Right lobe of liver (tissue), 6 donors: ENCODE measurements at regions not wholly inside any gene's neighbourhood (a gene's known extent, or its start where the extent isn't known, plus 50 kb on each side); places are given as distances from the start of the nearest gene placed in this dataset.

Source experiments
- ATAC-seq, 4 donors: fragments of 200-7000 bp; cut with Tn5 transposase; one replicate each; pipeline ENCODE4 v1.9.1; 2020; ENCODE audit warnings: mild to moderate bottlenecking in 4 of 4, moderate library complexity in 4 of 4
- DNase-seq, 3 donors: peaks; one replicate each; pipeline ENCODE4 v3.0.0-alpha.2; 2020
- H3K27ac ChIP-seq, 3 donors: fragments of 200-600 bp; one replicate each; pipeline ENCODE4 v1.8.0; 2022
- H3K27me3 ChIP-seq, 2 donors: fragments of 200-600 bp; one replicate each; pipeline ENCODE4 v1.8.0; 2022
- H3K36me3 ChIP-seq, 4 donors: fragments of 200-600 bp; sonication (generic) in 1 of 4; one replicate each; pipeline versions ENCODE4 v1.5.1 to v1.8.0; 2017 to 2022; ENCODE audit warnings: control low read depth in 1 of 4
- H3K4me1 ChIP-seq, 4 donors: fragments of 200-600 bp; sonication (generic) in 1 of 4; one replicate each; pipeline versions ENCODE4 v1.5.1 to v1.8.0; 2017 to 2022; ENCODE audit warnings: control low read depth in 1 of 4
- H3K4me3 ChIP-seq, 3 donors: fragments of 200-600 bp; one replicate each; pipeline ENCODE4 v1.8.0; 2022
- H3K9me3 ChIP-seq, 4 donors: fragments of 200-600 bp; sonication (generic) in 1 of 4; one replicate each; pipeline versions ENCODE4 v1.5.1 to v1.8.0; 2017 to 2022; ENCODE audit warnings: control low read depth in 1 of 4
- CTCF ChIP-seq, 4 donors: fragments of 200-600 bp in 3 of 4; fragments of 450-650 bp in 1 of 4; IDR thresholded peaks; one replicate each; pipeline versions ENCODE4 v1.5.1 to v1.8.0; 2016 to 2022; ENCODE audit warnings: antibody characterized with exemption in 4 of 4, mild to moderate bottlenecking in 2 of 4
- POLR2A ChIP-seq: fragments of 450-650 bp; IDR thresholded peaks from one replicate; pipeline ENCODE4 v1.6.1; 2017; ENCODE audit warnings: antibody characterized with exemption, mild to moderate bottlenecking
- WGBS: methylation state at CpG from one replicate; pipeline ENCODE4 v1.1.6; 2018; ENCODE audit warnings: low coverage, low lambda C conversion rate; ENCODE audit not compliant: insufficient coverage; ENCODE audit errors: missing lambda C conversion rate; 5-methylcytosine and 5-hydroxymethylcytosine counted together
- intact Hi-C, 2 donors: fragments of 100-400 bp; cut with DNase I; formaldehyde crosslinking; loops; one replicate each; pipeline versions ENCODE4 v1.11.2 to v1.14.1; 2022
- donor health status: DM: no; HTN: yes; CAD: no.
- donor health status: DM: no; HTN: no; CAD: no.
- donor health status: DM: no; HTN: no; CAD: no.
- donor health status: DM: no; HTN: yes; CAD: no.
- donor health status: DM: no; HTN: yes; CAD: no.

GRCh38 chr5:73363911-73364730 lies 84.5 kb downstream of the FOXD1 start:
- no peaks in the 10 kb centered on the region for H3K4me1 ChIP-seq
- WGBS, result 35% methylated on average over 4 of the region's 4 CpGs
- H3K27me3 ChIP-seq, result no peaks in the 10 kb centered on the region
- H3K27ac ChIP-seq, result no peak overlapping the region
- ATAC-seq (no peak), DNase-seq (no peak)
- H3K4me3 ChIP-seq, result no peak overlapping the region
- intact Hi-C loops, result no loop called here
- no peaks in the 10 kb centered on the region for H3K36me3 ChIP-seq
- no peaks in the 10 kb centered on the region for H3K9me3 ChIP-seq
- no peak for TF ChIP-seq POLR2A
- no peak for TF ChIP-seq CTCF (IDR thresholded peaks at IDR 0.05)

DNA sequence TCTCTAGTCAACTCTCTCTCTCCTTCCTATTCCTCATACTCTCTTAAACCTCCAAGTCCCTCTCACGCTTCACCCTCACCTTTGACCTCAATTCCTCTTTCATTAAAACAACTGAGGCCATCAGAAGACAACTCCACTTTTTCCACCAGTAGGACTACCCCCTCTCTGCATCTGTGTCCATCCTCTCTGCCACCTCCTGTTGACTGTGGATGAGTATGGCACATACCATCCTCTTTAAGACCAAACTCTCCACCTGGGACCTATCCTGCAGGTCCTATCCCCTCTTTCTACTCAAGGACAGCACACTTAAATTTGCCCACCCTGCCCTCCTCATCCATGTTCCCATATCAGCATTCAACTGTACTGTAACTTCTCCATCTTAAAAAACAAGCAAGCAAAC lies 89.2 kb downstream of the FOXD1 start:
- H3K4me1 ChIP-seq, result no peaks in the 10 kb centered on the region
- intact Hi-C loops, result no loop called here
- TF ChIP-seq POLR2A (no peak), CTCF (IDR thresholded peaks at IDR 0.05) (no peak)
- no peak overlapping the region for H3K27ac ChIP-seq
- no peak for ATAC-seq
- WGBS, result 86% methylated on average over 1 of the region's 1 CpG
- H3K9me3 ChIP-seq, result no peaks in the 10 kb centered on the region
- no peaks in the 10 kb centered on the region for H3K36me3 ChIP-seq
- DNase-seq, result no peak
- H3K27me3 ChIP-seq, result no peaks in the 10 kb centered on the region
- no peak overlapping the region for H3K4me3 ChIP-seq

DNA sequence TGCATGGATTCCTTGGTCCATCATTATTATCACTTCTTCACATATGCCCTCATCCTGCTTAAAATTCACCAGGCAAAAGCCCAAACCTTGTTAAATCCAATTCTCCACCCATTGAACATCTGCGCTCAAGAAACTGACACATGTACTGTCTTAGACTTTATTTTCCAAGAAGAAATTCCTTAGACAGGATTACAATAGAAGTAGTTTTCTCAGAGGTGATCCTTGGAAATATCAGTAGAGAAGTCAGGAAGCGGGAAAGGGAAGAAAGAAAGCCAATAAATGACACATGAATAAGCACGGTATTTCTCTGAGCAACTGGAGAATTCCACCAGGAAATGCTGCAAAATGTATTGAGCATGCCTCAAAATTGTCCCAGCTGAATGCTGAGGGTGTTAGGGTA lies 90.2 kb downstream of the FOXD1 start:
- Histone ChIP-seq H3K9me3 (no peaks in the 10 kb centered on the region), H3K36me3 (no peaks in the 10 kb centered on the region), H3K4me3 (no peak overlapping the region), H3K27ac (no peak overlapping the region), H3K27me3 (no peaks in the 10 kb centered on the region), H3K4me1 (no peaks in the 10 kb centered on the region)
- 58% methylated on average over 3 of the region's 3 CpGs for WGBS
- intact Hi-C loops, result no loop called here
- DNase-seq, result no peak
- TF ChIP-seq POLR2A, result no peak
- TF ChIP-seq CTCF (IDR thresholded peaks at IDR 0.05), result no peak
- no peak for ATAC-seq

DNA sequence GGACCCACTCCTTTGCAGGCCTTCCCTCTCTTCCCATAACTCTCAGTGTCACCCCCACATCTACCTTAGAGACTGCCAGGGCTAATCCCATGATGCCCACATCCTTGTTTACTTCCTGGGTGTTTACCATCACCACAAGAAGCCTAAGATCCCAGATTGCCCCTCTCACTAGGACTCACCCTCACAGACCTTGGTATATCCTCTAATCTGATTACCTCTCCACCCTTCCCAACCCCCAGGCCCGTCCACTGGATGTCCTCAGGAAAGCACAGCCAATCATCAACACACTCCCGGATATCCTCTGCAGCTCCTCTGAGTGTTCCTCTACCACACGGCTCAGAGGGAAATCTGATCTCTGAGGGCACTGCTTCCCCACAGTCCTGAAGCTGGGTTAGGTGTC lies 91.0 kb downstream of the FOXD1 start:
- 22% methylated on average over 1 of the region's 3 CpGs for WGBS

More for the DNA sequence above, 91.0 kb downstream of the FOXD1 start:
- ATAC-seq (no peak), DNase-seq (no peak)
- H3K4me1 ChIP-seq, result no peaks in the 10 kb centered on the region
- no peak overlapping the region for H3K4me3 ChIP-seq
- H3K9me3 ChIP-seq, result no peaks in the 10 kb centered on the region
- intact Hi-C loops, result no loop called here
- no peaks in the 10 kb centered on the region for H3K27me3 ChIP-seq
- H3K36me3 ChIP-seq, result no peaks in the 10 kb centered on the region
- no peak for TF ChIP-seq POLR2A
- TF ChIP-seq CTCF (IDR thresholded peaks at IDR 0.05), result no peak
- no peak overlapping the region for H3K27ac ChIP-seq
